ENCODE measurements at regions not wholly inside any gene's neighbourhood (a gene's known extent, or its start where the extent isn't known, plus 50 kb on each side); places are given as distances from the start of the nearest gene placed in this dataset.

DNA sequence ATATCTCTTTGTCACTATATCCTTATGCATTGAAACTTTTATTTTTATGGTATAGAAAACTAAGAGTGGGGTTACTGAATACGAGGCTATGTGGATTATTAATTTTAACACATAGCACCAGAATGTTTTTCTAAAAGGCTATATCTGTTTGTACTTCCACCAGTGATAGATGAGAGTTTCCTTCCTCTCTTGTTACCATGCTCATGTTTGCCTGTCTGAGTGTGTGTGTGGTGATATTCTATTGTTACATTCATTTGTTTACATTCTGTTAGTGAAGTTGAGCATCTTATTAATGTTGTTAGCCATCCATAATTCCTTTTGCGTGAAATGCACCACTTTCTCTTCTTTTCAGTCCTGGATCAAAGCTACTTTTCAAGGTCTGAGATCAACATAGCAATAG is 54.1 kb upstream of the ALDH1A1 start:
- no peak for DNase-seq (ENCODE audit: low read depth, low spot score)
- CTCF ChIA-PET, result no interaction called here
- H3K4me3 ChIP-seq (ENCODE audit: low read depth, low read length), result no peak overlapping the region
- TF ChIP-seq CTCF (IDR thresholded peaks at IDR 0.05; ENCODE audit: insufficient read depth, low read length, missing control alignments), result no peak
- POLR2A ChIA-PET, result no interaction called here
